Nephron progenitor cell (in vitro differentiated cells): ENCODE measurements at regions not wholly inside any gene's neighbourhood (a gene's known extent, or its start where the extent isn't known, plus 50 kb on each side); places are given as distances from the start of the nearest gene placed in this dataset.

Experiments used
- DNase-seq: peaks from one replicate; pipeline ENCODE4 v3.0.0; 2021
- H3K27ac Mint-ChIP-seq: 2 replicates; pipeline ENCODE4 v1.8.0; 2021; ENCODE audit warnings: mild to moderate bottlenecking, moderate library complexity, mixed read lengths
- H3K27me3 Mint-ChIP-seq: 2 replicates; pipeline ENCODE4 v1.8.0; 2021; ENCODE audit warnings: mild to moderate bottlenecking, low read depth, mixed read lengths; ENCODE audit not compliant: poor library complexity
- H3K36me3 Mint-ChIP-seq: 2 replicates; pipeline ENCODE4 v1.8.0; 2021; ENCODE audit warnings: low read depth, mixed read lengths
- H3K4me1 Mint-ChIP-seq: 2 replicates; pipeline ENCODE4 v1.8.0; 2021; ENCODE audit warnings: mixed read lengths
- H3K4me3 Mint-ChIP-seq: 2 replicates; pipeline ENCODE4 v1.8.0; 2021; ENCODE audit warnings: mild to moderate bottlenecking, moderate library complexity, mixed read lengths
- H3K9me3 Mint-ChIP-seq: 2 replicates; pipeline ENCODE4 v1.8.0; 2021; ENCODE audit warnings: mild to moderate bottlenecking, moderate library complexity, mixed read lengths
- CTCF ChIP-seq: fragments of 200-600 bp; sonication (generic); IDR thresholded peaks from 2 replicates; pipeline ENCODE4 v1.5.0; 2021; ENCODE audit warnings: antibody characterized with exemption

- DNase-seq: no peak
- TF ChIP-seq CTCF: no peak
- Mint-ChIP-seq H3K36me3 (no peaks in the 10 kb centered on the region), H3K27me3 (peaks cover 6% of the 10 kb centered on the region), H3K4me1 (peaks cover 14% of the 10 kb centered on the region), H3K27ac (no peak overlapping the region), H3K9me3 (no peaks in the 10 kb centered on the region), H3K4me3 (no peak overlapping the region)
Observed at GRCh38 chr1:244174922-244175521, 123.9 kb downstream of the ZBTB18 start.

- H3K27ac Mint-ChIP-seq: no peak overlapping the region
- H3K4me1 Mint-ChIP-seq: peaks cover 22% of the 10 kb centered on the region
Observed at GRCh38 chr1:244176201-244176600, 125.1 kb downstream of the ZBTB18 start.

GRCh38 chr1:244180256-244180655 lies 129.2 kb downstream of the ZBTB18 start:
- H3K27me3 Mint-ChIP-seq: peaks cover 9% of the 10 kb centered on the region
- DNase-seq: no peak
- no peak for TF ChIP-seq CTCF
- H3K4me3 Mint-ChIP-seq: no peak overlapping the region
- no peaks in the 10 kb centered on the region for H3K36me3 Mint-ChIP-seq
- peaks cover 17% of the 10 kb centered on the region for H3K4me1 Mint-ChIP-seq
- H3K9me3 Mint-ChIP-seq: no peaks in the 10 kb centered on the region
- no peak overlapping the region for H3K27ac Mint-ChIP-seq

More at GRCh38 chr1:244176201-244176600, 125.1 kb downstream of the ZBTB18 start:
- no peak for TF ChIP-seq CTCF
- DNase-seq: no peak
- Mint-ChIP-seq H3K9me3 (no peaks in the 10 kb centered on the region), H3K36me3 (no peaks in the 10 kb centered on the region), H3K27me3 (peaks cover 6% of the 10 kb centered on the region), H3K4me3 (no peak overlapping the region)

- Mint-ChIP-seq H3K27ac (no peak overlapping the region), H3K4me3 (no peak overlapping the region), H3K4me1 (peaks cover 14% of the 10 kb centered on the region), H3K9me3 (no peaks in the 10 kb centered on the region), H3K36me3 (no peaks in the 10 kb centered on the region), H3K27me3 (peaks cover 9% of the 10 kb centered on the region)
- DNase-seq: no peak
- no peak for TF ChIP-seq CTCF
Observed at GRCh38 chr1:244181867-244182266, 130.8 kb downstream of the ZBTB18 start.

GRCh38 chr1:244183037-244183436 lies 132.0 kb downstream of the ZBTB18 start:
- Mint-ChIP-seq H3K4me1 (peaks cover 19% of the 10 kb centered on the region), H3K27me3 (peaks cover 6% of the 10 kb centered on the region), H3K4me3 (no peak overlapping the region), H3K27ac (no peak overlapping the region), H3K9me3 (peaks cover 3% of the 10 kb centered on the region), H3K36me3 (no peaks in the 10 kb centered on the region)
- TF ChIP-seq CTCF: no peak
- DNase-seq: no peak

GRCh38 chr1:244186372-244186771 lies 135.3 kb downstream of the ZBTB18 start:
- Mint-ChIP-seq H3K4me3 (no peak overlapping the region), H3K27ac (no peak overlapping the region), H3K4me1 (peaks cover 12% of the 10 kb centered on the region), H3K36me3 (peaks cover 12% of the 10 kb centered on the region), H3K27me3 (peaks cover 3% of the 10 kb centered on the region), H3K9me3 (peaks cover 23% of the 10 kb centered on the region)
- no peak for DNase-seq
- no peak for TF ChIP-seq CTCF
